ENCODE measurements at regions not wholly inside any gene's neighbourhood (a gene's known extent, or its start where the extent isn't known, plus 50 kb on each side); places are given as distances from the start of the nearest gene placed in this dataset.

GRCh38 chr16:52757746-52758472 lies 211.0 kb upstream of the TOX3 start:
- no peak for DNase-seq (ENCODE audit: low read depth, low spot score)
- no peaks in the 10 kb centered on the region for H3K4me1 ChIP-seq (ENCODE audit: control insufficient read depth, insufficient read depth, low read length)
- no peaks in the 10 kb centered on the region for H3K9me3 ChIP-seq (ENCODE audit: control insufficient read depth, insufficient read depth, low read length)
- WGBS (ENCODE audit: insufficient coverage, insufficient read length), result no CpG with 5 or more reads among the region's 10 CpGs
- no peak overlapping the region for H3K27ac ChIP-seq (ENCODE audit: low read length)
- H3K4me3 ChIP-seq (ENCODE audit: low read length), result no peak overlapping the region
- H3K36me3 ChIP-seq (ENCODE audit: control insufficient read depth, insufficient read depth, low read length), result no peaks in the 10 kb centered on the region
- H3K27me3 ChIP-seq (ENCODE audit: control insufficient read depth, insufficient read depth, low read length), result no peaks in the 10 kb centered on the region

DNA sequence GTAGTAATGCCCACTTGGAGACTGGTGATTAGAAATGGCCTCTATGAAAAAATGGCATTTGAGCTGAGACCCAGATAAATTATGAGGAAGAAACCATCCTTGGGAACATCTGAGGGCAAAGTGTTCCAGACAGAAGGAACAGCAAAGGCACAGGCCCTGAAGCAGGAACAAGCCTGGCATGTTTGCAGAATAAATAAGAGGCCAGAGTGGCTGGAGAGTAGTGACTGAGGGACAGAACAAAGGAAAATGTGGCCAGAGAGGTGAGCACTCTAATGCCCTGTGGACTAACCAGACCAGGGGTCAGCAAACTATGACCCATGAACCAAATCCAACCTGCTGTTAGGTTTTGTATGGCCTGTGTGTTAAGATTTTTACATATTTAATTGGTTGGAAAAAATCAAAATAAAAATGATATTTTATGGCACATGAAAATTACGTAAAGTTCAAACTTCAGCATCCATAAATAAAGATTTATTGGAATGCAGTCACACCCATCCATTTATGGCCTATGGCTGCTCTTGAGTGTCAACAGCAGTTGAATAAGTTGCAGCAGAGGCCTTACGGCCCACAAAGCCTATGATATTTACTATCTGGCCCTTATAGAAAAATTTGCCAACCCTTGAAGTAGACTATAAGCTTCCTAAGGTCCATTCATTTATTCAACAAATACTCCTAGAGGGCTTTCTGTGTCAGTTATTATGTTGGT lies 210.0 kb upstream of the TOX3 start:
- no CpG with 5 or more reads among the region's 2 CpGs for WGBS (ENCODE audit: insufficient coverage, insufficient read length)
- H3K27ac ChIP-seq (ENCODE audit: low read length), result no peak overlapping the region
- DNase-seq (ENCODE audit: low read depth, low spot score), result no peak
- no peaks in the 10 kb centered on the region for H3K36me3 ChIP-seq (ENCODE audit: control insufficient read depth, insufficient read depth, low read length)
- H3K9me3 ChIP-seq (ENCODE audit: control insufficient read depth, insufficient read depth, low read length), result no peaks in the 10 kb centered on the region
- no peak overlapping the region for H3K4me3 ChIP-seq (ENCODE audit: low read length)
- H3K4me1 ChIP-seq (ENCODE audit: control insufficient read depth, insufficient read depth, low read length), result no peaks in the 10 kb centered on the region
- no peaks in the 10 kb centered on the region for H3K27me3 ChIP-seq (ENCODE audit: control insufficient read depth, insufficient read depth, low read length)

- H3K4me3 ChIP-seq (ENCODE audit: low read length), result no peak overlapping the region
- WGBS (ENCODE audit: insufficient coverage, insufficient read length), result no CpG with 5 or more reads among the region's 1 CpG
- DNase-seq (ENCODE audit: low read depth, low spot score), result no peak
- no peaks in the 10 kb centered on the region for H3K9me3 ChIP-seq (ENCODE audit: control insufficient read depth, insufficient read depth, low read length)
- no peaks in the 10 kb centered on the region for H3K36me3 ChIP-seq (ENCODE audit: control insufficient read depth, insufficient read depth, low read length)
- no peak overlapping the region for H3K27ac ChIP-seq (ENCODE audit: low read length)
- no peaks in the 10 kb centered on the region for H3K27me3 ChIP-seq (ENCODE audit: control insufficient read depth, insufficient read depth, low read length)
- no peaks in the 10 kb centered on the region for H3K4me1 ChIP-seq (ENCODE audit: control insufficient read depth, insufficient read depth, low read length)
Observed at GRCh38 chr16:52755396-52755795, 208.5 kb upstream of the TOX3 start.

GRCh38 chr16:52751035-52751434 lies 204.1 kb upstream of the TOX3 start:
- Histone ChIP-seq H3K27ac (ENCODE audit: low read length) (no peak overlapping the region), H3K27me3 (ENCODE audit: control insufficient read depth, insufficient read depth, low read length) (no peaks in the 10 kb centered on the region), H3K4me3 (ENCODE audit: low read length) (no peak overlapping the region), H3K36me3 (ENCODE audit: control insufficient read depth, insufficient read depth, low read length) (no peaks in the 10 kb centered on the region), H3K9me3 (ENCODE audit: control insufficient read depth, insufficient read depth, low read length) (no peaks in the 10 kb centered on the region), H3K4me1 (ENCODE audit: control insufficient read depth, insufficient read depth, low read length) (no peaks in the 10 kb centered on the region)
- no peak for DNase-seq (ENCODE audit: low read depth, low spot score)

GRCh38 chr16:52748741-52749140 lies 201.8 kb upstream of the TOX3 start:
- Histone ChIP-seq H3K4me3 (ENCODE audit: low read length) (no peak overlapping the region), H3K27me3 (ENCODE audit: control insufficient read depth, insufficient read depth, low read length) (no peaks in the 10 kb centered on the region), H3K27ac (ENCODE audit: low read length) (no peak overlapping the region), H3K9me3 (ENCODE audit: control insufficient read depth, insufficient read depth, low read length) (no peaks in the 10 kb centered on the region), H3K36me3 (ENCODE audit: control insufficient read depth, insufficient read depth, low read length) (no peaks in the 10 kb centered on the region), H3K4me1 (ENCODE audit: control insufficient read depth, insufficient read depth, low read length) (no peaks in the 10 kb centered on the region)
- WGBS (ENCODE audit: insufficient coverage, insufficient read length), result no CpG with 5 or more reads among the region's 4 CpGs
- no peak for DNase-seq (ENCODE audit: low read depth, low spot score)

DNA sequence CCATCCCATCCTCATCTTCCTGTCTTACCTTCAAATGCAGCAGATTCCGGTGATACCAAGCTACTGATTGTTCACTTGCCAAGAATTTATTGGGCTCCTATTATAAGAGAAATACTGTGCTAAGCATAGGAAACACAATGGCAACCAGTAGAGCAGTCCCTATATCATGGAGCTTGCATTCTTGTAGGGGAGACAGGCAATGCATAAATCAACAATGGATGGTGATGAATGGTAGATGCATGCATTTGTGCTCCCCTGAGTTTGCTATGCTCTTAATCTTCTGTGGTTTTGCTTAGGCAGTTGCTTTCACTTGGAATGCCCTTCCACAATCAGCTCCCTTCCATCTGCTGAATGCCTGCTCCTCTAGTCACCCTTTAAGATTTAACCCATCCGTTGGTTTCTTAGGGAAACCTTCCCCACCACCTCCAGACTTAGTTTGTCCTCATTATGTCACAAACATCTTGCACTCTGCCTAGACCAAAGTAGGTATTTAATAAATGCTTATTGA lies 200.2 kb upstream of the TOX3 start:
- Histone ChIP-seq H3K36me3 (ENCODE audit: control insufficient read depth, insufficient read depth, low read length) (no peaks in the 10 kb centered on the region), H3K27ac (ENCODE audit: low read length) (no peak overlapping the region), H3K4me1 (ENCODE audit: control insufficient read depth, insufficient read depth, low read length) (no peaks in the 10 kb centered on the region), H3K27me3 (ENCODE audit: control insufficient read depth, insufficient read depth, low read length) (no peaks in the 10 kb centered on the region), H3K9me3 (ENCODE audit: control insufficient read depth, insufficient read depth, low read length) (no peaks in the 10 kb centered on the region), H3K4me3 (ENCODE audit: low read length) (no peak overlapping the region)
- DNase-seq (ENCODE audit: low read depth, low spot score), result no peak
- no CpG with 5 or more reads among the region's 2 CpGs for WGBS (ENCODE audit: insufficient coverage, insufficient read length)

- no CpG with 5 or more reads among the region's 3 CpGs for WGBS (ENCODE audit: insufficient coverage, insufficient read length)
- H3K9me3 ChIP-seq (ENCODE audit: control insufficient read depth, insufficient read depth, low read length), result no peaks in the 10 kb centered on the region
Observed at GRCh38 chr16:52743707-52744106, 196.8 kb upstream of the TOX3 start.

DNA sequence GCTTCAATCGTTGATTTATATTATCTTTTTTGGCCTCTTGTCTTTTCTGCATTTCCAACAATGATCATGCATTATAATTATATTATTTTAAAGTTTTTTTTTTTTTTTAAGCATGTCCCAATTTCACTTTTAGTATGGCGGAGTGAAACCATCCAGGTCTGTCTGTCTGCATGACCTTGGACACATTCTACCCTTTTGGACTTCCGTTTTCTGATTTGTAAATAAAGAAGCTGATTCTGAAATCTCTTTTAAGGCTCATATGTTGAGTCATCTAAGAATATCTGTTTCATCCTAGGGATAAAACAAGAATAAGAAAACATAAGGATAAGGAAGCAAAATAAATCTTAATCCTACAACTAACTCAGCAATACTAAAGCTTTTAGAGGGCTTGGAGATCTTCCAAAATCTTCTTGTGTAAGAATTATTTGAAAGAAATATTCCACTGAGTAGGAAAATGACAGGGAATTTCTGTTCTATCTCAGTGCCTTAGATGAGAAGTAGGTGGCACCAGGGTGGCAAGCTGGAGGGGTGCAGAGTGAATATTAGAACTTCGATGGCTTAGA lies 195.7 kb upstream of the TOX3 start:
- H3K9me3 ChIP-seq (ENCODE audit: control insufficient read depth, insufficient read depth, low read length), result no peaks in the 10 kb centered on the region
- H3K27me3 ChIP-seq (ENCODE audit: control insufficient read depth, insufficient read depth, low read length), result no peaks in the 10 kb centered on the region
- WGBS (ENCODE audit: insufficient coverage, insufficient read length), result no CpG with 5 or more reads among the region's 4 CpGs
- DNase-seq (ENCODE audit: low read depth, low spot score), result no peak
- H3K4me1 ChIP-seq (ENCODE audit: control insufficient read depth, insufficient read depth, low read length), result no peaks in the 10 kb centered on the region
- no peak overlapping the region for H3K27ac ChIP-seq (ENCODE audit: low read length)
- H3K4me3 ChIP-seq (ENCODE audit: low read length), result no peak overlapping the region
- H3K36me3 ChIP-seq (ENCODE audit: control insufficient read depth, insufficient read depth, low read length), result no peaks in the 10 kb centered on the region

More at GRCh38 chr16:52743707-52744106, 196.8 kb upstream of the TOX3 start:
- no peak overlapping the region for H3K27ac ChIP-seq (ENCODE audit: low read length)
- H3K36me3 ChIP-seq (ENCODE audit: control insufficient read depth, insufficient read depth, low read length), result no peaks in the 10 kb centered on the region
- no peaks in the 10 kb centered on the region for H3K4me1 ChIP-seq (ENCODE audit: control insufficient read depth, insufficient read depth, low read length)
- H3K27me3 ChIP-seq (ENCODE audit: control insufficient read depth, insufficient read depth, low read length), result no peaks in the 10 kb centered on the region
- H3K4me3 ChIP-seq (ENCODE audit: low read length), result no peak overlapping the region
- no peak for DNase-seq (ENCODE audit: low read depth, low spot score)

GRCh38 chr16:52742052-52742451 lies 195.1 kb upstream of the TOX3 start:
- H3K27me3 ChIP-seq (ENCODE audit: control insufficient read depth, insufficient read depth, low read length), result no peaks in the 10 kb centered on the region
- no peaks in the 10 kb centered on the region for H3K4me1 ChIP-seq (ENCODE audit: control insufficient read depth, insufficient read depth, low read length)
- no peaks in the 10 kb centered on the region for H3K9me3 ChIP-seq (ENCODE audit: control insufficient read depth, insufficient read depth, low read length)
- no peak overlapping the region for H3K4me3 ChIP-seq (ENCODE audit: low read length)
- WGBS (ENCODE audit: insufficient coverage, insufficient read length), result no CpG with 5 or more reads among the region's 8 CpGs
- H3K27ac ChIP-seq (ENCODE audit: low read length), result no peak overlapping the region
- no peaks in the 10 kb centered on the region for H3K36me3 ChIP-seq (ENCODE audit: control insufficient read depth, insufficient read depth, low read length)
- DNase-seq (ENCODE audit: low read depth, low spot score), result no peak

GRCh38 chr16:52741351-52741750 lies 194.4 kb upstream of the TOX3 start:
- no peaks in the 10 kb centered on the region for H3K4me1 ChIP-seq (ENCODE audit: control insufficient read depth, insufficient read depth, low read length)
- no peak overlapping the region for H3K4me3 ChIP-seq (ENCODE audit: low read length)
- DNase-seq (ENCODE audit: low read depth, low spot score), result peak; percentile 20
- H3K27me3 ChIP-seq (ENCODE audit: control insufficient read depth, insufficient read depth, low read length), result no peaks in the 10 kb centered on the region
- no peak overlapping the region for H3K27ac ChIP-seq (ENCODE audit: low read length)
- no peaks in the 10 kb centered on the region for H3K36me3 ChIP-seq (ENCODE audit: control insufficient read depth, insufficient read depth, low read length)
- no CpG with 5 or more reads among the region's 7 CpGs for WGBS (ENCODE audit: insufficient coverage, insufficient read length)
- H3K9me3 ChIP-seq (ENCODE audit: control insufficient read depth, insufficient read depth, low read length), result no peaks in the 10 kb centered on the region

Measured in iPS DF 6.9 (cell line).